ENCODE measurements at regions not wholly inside any gene's neighbourhood (a gene's known extent, or its start where the extent isn't known, plus 50 kb on each side); places are given as distances from the start of the nearest gene placed in this dataset.
"Not testable (repeated sequence)": the region's sequence is repeated elsewhere in the genome, so short reads cannot be mapped to it uniquely, and the experiment has no call there.

DNA sequence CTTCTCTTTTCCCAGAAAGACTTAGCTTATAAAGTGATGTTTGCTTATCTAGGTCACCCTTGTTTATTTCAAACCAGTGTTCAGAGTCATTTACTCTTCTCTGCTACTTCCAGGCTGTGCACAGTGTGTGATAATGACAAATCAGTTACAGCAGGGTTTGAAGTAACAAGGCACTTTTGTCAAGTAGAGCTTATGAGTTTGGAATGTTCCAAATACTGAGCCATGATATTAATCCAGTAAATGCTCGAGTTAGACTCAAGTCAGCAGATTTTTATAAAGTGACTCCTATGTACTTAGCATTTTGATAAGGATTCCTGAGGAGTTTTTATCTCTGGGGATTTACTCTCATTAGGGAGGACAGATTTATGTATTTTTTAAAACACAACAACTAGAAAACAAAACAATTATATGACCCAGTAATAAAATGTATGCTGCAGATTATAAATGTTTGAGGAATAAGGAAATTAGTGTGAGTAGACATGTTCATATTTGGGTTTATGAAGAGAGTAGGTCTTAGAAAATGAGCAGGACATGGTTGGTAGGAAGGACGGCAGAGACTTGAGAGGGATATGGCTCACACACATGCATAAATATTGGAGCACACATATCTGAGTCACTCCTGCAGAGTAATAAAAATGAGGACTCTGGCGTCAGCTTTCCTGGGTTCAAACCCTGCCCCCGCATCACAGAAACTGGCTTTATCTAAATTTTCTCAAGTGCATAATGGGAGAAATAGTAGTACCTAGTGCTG is 271.2 kb downstream of the FBXO8 start:
- DNase-seq (ENCODE audit: low read depth in 2 of 3, low spot score in 1 of 3) = no peak

- no peak for DNase-seq (ENCODE audit: low read depth in 2 of 3, low spot score in 1 of 3)
Observed at GRCh38 chr4:174010547-174010946, 272.9 kb downstream of the FBXO8 start.

DNA sequence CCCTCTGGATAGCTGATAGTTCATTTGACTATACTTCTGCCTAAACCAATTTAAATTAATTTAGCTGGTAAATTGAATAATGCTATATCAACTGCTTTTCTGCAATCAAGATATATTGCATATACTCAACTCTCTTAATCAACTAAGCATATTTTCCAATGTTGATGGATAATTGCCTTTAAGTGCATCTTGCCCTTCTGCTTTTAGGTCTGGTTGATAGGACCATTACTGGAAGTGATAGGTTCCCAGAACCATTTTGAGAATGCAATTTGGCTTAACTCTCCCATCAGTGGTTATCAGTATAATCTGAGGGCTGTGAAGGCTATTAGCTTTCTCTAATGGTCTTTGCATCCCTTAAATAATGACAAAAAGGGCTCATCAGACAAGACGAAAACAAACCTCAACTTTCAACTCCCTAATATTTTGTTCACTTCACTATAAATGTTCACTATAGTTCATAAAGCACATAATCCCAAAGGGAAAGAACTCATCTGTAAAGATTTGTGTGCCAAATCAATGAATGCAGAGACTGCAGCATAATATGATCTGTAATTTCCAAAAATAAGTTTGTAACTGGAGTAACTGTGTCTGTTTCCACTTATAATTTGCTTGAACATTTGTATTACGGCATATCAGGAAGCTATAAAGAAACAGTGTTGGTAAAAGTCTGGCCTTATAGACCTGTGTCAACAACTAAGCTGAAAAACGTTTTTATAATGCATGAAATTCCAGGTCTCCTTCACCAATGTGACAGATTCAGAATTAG is 273.6 kb downstream of the FBXO8 start:
- DNase-seq (ENCODE audit: low read depth in 2 of 3, low spot score in 1 of 3) = no peak

DNA sequence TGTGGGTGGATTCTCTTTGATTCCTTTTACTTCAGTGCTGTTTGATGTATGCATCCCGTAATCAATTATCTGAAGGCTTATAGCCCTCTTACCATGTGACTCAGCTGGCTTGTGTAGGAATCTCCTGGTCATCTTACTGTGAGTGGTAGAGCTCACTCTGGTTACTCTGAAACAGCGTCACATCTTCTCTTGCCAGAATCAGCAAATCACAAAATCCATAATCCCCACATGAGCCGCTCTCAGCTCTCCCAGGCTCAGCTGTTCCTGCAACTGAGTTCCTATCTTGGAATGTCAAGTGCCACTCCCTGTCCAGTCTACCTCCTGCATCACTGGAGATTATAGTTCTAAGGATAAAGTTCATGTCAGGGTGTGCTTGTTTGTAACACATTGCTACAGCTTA is 278.0 kb downstream of the FBXO8 start:
- DNase-seq (ENCODE audit: low read depth in 2 of 3, low spot score in 1 of 3) = no peak

GRCh38 chr4:173998471-173999144 is 284.9 kb downstream of the FBXO8 start:
- no peak for DNase-seq (ENCODE audit: low read depth in 2 of 3, low spot score in 1 of 3)

GRCh38 chr4:173995779-173996178 is 287.7 kb downstream of the FBXO8 start:
- not testable (repeated sequence) for DNase-seq (ENCODE audit: low read depth in 2 of 3, low spot score in 1 of 3)

GRCh38 chr4:173991814-173992213 is 291.7 kb downstream of the FBXO8 start:
- no peak for DNase-seq (ENCODE audit: low read depth in 2 of 3, low spot score in 1 of 3)

GRCh38 chr4:173991316-173991715 is 292.2 kb downstream of the FBXO8 start:
- DNase-seq (ENCODE audit: low read depth in 2 of 3, low spot score in 1 of 3) = no peak

- DNase-seq (ENCODE audit: low read depth in 2 of 3, low spot score in 1 of 3) = no peak
Observed at GRCh38 chr4:173990869-173991210, 292.6 kb downstream of the FBXO8 start.

GRCh38 chr4:173990126-173990868 is 293.2 kb downstream of the FBXO8 start:
- DNase-seq (ENCODE audit: low read depth in 2 of 3, low spot score in 1 of 3) = no peak

- not testable (repeated sequence) for DNase-seq (ENCODE audit: low read depth in 2 of 3, low spot score in 1 of 3)
Observed at GRCh38 chr4:173963523-173963922, 319.9 kb downstream of the FBXO8 start.

DNA sequence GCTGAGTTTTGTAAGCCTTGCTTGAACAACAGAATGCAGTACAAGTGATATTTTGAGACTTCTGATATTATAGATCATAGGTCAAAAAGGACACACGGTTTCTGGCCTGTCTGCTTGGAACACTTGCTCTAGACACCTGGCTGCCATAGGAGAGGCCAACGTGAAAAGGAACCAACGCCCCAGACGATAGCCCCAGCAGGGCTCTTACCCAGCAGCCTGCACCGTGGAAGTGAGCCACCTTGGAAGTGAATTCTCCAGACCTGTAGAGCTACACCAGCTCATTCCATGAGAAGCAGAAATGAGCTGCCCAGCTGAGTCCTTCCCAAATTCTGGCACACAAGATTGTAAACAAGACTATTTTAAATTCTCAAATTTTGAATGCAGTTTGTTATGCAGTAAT is 323.1 kb downstream of the FBXO8 start:
- no peak for DNase-seq (ENCODE audit: low read depth in 2 of 3, low spot score in 1 of 3)

DNA sequence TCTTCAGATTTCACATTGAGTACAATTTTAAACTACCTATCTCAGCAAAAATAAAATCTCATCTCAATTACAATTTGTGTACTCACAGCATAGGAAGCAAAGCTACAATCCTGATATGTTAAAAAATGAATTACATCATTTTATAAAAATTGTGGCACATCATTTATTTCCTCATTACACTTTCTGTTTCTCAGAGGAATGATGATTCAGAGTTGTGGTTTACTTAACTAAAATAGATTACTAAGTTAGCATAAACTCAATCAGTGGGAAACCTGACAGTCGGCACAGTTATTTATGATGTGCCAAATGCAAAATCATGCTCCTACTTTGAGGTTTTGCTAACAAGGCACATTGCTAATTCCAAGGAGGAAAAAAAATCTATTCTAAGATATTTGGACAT is 325.0 kb downstream of the FBXO8 start:
- no peak for DNase-seq (ENCODE audit: low read depth in 2 of 3, low spot score in 1 of 3)

GRCh38 chr4:173943547-173943946 is 339.9 kb downstream of the FBXO8 start:
- no peak for DNase-seq (ENCODE audit: low read depth in 2 of 3, low spot score in 1 of 3)

DNA sequence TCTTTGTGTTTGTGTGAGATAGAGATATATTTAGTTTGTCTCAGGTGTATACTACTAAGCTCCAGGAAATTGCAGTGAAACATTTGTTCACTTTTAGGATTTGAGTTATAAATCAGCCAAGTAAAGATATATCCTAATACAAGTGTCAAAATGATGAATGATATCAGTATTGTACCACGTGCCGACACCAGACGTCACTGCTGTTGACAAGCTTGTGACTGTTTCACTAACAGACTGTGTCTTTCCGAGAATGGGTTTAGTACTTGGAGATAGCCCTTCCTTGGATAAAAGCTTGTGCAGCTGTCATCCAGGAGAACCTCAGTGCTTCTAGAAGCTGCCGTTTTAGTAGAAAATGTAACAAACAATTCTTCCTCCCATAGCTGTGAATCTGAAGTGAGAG is 343.3 kb downstream of the FBXO8 start:
- no peak for DNase-seq (ENCODE audit: low read depth in 2 of 3, low spot score in 1 of 3)

- no peak for DNase-seq (ENCODE audit: low read depth in 2 of 3, low spot score in 1 of 3)
Observed at GRCh38 chr4:173937631-173938270, 345.7 kb downstream of the FBXO8 start.

DNA sequence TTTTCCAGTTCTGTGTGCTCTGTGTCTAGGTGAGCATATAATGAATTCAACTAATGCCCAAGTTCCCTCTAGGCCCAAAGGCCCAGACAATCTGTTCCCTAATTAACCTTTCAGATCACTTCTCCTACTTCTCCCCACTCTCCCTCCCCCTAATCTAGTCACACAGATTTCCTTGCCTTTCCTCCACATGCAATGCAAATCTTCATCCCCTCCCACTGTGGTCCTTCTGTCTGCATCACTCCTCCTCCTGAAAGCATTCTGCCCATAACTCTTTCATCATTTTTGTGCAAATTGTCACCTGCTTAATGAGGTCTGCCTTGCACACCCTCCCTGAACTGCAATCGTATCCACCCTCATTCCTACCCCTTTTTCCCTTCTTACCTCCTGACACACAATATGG is 346.6 kb downstream of the FBXO8 start:
- DNase-seq (ENCODE audit: low read depth in 2 of 3, low spot score in 1 of 3) = no peak

DNA sequence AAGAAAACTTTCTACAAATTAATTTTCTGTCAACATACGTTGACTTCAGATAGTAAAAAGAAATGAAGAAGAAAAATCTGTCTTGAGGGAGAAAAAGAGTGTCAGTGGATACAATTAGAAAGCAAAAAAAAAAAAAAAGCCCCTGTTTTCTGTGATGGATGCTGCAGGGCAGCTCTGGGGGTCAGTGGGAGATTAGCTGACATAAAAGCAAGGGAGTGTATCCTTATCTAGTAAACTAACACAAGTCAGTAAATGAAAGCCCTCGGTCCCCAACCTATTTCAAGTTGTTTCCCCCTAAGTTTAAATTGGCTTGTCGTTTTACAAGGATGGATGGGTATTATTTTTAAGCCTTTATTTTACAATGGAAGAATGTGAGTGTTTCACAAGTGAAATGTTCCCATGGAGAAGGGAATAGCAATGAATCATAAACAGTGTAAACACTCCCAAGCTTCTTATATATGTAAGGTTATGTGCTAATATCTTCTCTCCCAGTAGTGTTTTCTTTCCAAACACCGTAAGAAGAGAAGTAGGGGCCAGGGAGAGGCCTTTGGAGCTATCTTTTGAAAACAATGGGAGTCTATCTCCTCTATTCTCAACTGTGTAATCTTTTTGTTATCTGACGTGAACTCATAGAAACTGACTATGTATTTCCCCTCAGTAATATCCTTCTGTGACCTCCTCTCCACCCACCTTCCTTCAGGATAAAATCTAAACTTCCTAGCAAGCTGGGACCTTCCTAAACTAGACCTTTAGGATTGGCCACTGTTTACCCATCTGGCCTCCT is 347.7 kb downstream of the FBXO8 start:
- DNase-seq (ENCODE audit: low read depth in 2 of 3, low spot score in 1 of 3) = no peak

GRCh38 chr4:173934933-173935620 is 348.4 kb downstream of the FBXO8 start:
- no peak for DNase-seq (ENCODE audit: low read depth in 2 of 3, low spot score in 1 of 3)

DNA sequence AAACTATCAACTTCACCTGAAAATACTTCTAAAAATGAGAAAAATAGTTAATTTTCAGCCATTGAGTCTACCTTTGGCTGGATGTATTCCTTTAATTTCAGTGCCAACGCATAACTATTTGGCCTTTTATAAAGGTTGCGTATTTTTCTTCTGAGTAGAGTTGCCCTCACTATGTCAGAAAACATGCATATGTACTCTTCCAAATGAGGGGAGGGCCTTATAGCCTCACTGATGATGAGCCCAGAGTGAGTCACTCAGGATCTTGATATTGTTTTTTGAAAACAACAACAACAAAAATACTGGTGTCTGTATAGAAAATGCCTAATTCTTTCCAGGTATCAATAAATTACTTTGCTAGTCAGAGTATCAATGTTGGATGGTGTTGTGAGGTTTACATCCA is 349.3 kb downstream of the FBXO8 start:
- no peak for DNase-seq (ENCODE audit: low read depth in 2 of 3, low spot score in 1 of 3)

All from stimulated activated CD4-positive, alpha-beta T cell treated with anti-CD3 and anti-CD28 coated beads, Interleukin-12 subunit alpha, Interleukin-12 subunit beta, amount 100 ng/mL, for 48 hours (primary cell).